ENCODE measurements at regions not wholly inside any gene's neighbourhood (a gene's known extent, or its start where the extent isn't known, plus 50 kb on each side); places are given as distances from the start of the nearest gene placed in this dataset.
"Not testable (repeated sequence)": the region's sequence is repeated elsewhere in the genome, so short reads cannot be mapped to it uniquely, and the experiment has no call there.

DNA sequence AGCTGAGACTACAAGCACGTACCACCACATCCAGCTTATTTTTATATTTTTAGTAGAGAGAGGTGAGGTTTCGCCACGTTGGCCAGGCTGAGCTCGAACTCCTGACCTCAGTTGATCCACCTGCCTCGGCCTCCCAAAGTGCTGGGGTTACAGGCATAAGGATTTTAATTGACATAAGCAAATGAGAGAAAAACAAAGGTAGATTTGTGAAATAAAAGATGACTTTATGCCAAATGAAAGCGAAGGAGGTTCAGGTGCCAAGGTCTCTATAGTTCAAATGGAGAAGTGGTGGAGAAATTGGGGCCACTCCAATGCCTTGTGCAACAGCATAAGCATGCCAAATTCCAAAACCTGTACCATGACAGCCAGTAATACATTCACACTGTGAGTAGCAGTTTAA, 180.6 kb downstream of the MREG start:
- DNase-seq (ENCODE audit: low spot score), result no peak

DNA sequence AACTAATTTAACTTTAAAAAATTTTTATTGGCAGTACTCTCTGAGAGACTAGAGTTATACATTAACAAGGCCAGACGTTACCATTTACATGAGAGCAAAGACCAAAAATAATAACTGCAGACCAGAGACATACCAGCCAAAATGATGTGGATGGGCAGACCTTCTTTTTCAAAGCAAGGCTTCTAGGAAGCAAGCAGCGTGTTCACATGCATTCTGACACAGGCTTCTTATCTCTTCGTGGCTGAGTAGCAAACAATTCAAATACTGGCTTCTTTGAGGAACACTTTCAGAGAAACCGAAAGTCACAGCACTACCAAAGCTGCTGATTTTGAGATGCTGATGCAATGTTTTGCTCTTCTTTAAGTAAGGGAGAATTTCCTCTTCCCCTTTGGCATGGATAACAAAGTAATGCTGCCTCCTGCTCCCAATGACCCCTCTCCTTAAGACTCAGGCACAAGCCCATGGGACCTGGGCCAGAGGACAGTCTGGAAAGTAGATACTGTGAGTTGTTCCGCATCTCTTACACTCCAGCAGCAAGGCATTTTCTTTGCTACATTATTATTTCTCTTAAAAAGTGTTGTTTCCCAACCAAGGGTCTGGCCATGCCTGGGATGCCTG, 181.9 kb downstream of the MREG start:
- DNase-seq (ENCODE audit: low spot score), result no peak

DNA sequence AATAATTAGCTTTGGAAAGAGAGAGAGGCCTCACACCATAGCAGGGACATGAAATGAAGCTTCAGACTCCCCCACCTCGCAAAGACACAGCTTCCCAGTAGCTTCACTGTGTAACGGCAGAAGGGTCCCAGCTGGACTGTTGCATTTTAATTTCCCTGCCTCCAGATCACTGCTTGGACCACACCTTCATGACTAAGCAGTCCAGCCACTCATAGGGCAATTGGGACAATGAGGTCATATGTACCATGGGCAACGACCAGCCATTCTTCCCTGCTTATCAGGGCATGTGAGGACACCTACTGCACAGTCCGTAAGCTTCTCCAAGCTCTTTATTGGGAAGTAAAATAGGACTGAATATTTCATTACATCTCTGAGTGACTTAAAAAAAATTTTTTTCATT, 183.0 kb downstream of the MREG start:
- no peak for DNase-seq (ENCODE audit: low spot score)

GRCh38 chr2:215829261-215829660, 184.1 kb downstream of the MREG start:
- no peak for DNase-seq (ENCODE audit: low spot score)

GRCh38 chr2:215828528-215829184, 184.7 kb downstream of the MREG start:
- DNase-seq (ENCODE audit: low spot score), result peak; percentile 71

- DNase-seq (ENCODE audit: low spot score), result peak; percentile 36
Measured at GRCh38 chr2:215826838-215827441, 186.4 kb downstream of the MREG start.

GRCh38 chr2:215826376-215826775, 187.0 kb downstream of the MREG start:
- no peak for DNase-seq (ENCODE audit: low spot score)

- no peak for DNase-seq (ENCODE audit: low spot score)
Measured at GRCh38 chr2:215825707-215826106, 187.6 kb downstream of the MREG start.

DNA sequence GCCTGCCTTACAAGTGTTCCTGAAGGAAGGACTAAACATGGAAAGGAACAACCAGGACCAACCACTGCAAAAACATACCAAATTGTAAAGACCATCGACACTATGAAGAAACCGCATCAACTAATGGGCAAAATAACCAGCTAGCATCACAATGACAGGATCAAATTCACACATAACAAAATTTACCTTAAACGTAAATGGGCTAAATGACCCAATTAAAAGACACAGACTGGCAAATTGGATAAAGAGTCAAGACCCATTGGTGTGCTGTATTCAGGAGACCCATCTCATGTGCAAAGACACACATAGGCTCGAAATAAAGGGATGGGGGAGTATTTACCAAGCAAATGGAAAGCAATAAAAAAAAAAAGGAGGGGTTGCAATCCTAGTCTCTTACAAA, 192.1 kb downstream of the MREG start:
- not testable (repeated sequence) for DNase-seq (ENCODE audit: low spot score)

DNA sequence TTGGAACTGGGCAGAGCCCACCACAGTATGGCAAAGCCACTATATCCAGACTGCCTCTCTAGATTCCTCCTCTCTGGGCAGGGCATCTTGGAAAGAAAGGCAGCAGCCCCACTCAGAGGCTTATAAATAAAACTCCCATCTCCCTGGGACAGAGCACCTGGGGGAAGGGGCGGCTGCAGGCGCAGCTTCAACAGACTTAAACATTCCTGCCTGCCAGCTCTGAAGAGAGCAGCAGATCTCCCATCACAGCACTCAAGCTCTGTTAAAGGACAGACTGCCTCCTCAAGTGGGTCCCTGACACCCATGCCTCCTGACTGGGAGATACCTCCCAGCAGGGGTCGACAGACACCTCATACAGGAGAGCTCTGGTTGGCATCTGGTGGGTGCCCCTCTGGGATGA, 193.6 kb downstream of the MREG start:
- DNase-seq (ENCODE audit: low spot score), result not testable (repeated sequence)

- no peak for DNase-seq (ENCODE audit: low spot score)
Measured at GRCh38 chr2:215817046-215817445, 196.3 kb downstream of the MREG start.

DNA sequence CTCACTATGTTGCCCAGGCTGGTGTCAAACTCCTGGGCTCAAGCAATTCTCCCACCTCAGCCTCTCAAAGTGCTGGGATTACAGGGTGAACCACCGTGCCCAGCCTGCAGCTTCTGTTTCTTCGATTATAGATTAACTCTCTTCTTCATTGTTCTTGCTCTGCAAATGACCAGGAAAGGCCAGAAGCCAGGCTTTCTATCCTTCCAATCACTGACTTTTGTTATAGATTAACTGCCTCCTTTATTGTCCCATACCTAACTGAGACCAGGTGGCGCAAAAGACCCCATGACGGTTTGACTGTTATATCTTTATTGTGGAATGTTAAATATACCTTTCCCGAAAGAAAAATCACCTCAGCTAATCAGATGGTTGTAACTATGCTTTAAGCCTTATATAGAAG, 196.9 kb downstream of the MREG start:
- no peak for DNase-seq (ENCODE audit: low spot score)

DNA sequence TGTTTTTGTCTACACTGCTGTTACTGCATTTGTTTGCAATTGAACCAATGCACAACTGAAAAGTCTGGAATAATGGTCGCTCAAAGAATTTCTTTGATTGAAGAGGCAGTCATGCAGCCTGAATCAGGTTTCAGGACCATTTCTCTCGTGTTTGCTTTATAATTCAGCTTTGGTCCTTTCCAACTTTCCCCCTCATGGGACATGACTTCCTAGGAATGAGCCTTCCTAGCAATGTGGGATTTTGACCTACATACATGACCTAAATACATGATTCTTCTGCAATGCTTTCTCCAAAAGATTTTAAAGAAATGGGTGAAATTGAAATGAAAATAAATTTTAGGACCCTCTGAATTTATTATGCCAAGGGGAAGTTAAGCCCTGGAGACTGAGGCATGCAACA, 197.4 kb downstream of the MREG start:
- DNase-seq (ENCODE audit: low spot score), result no peak

DNA sequence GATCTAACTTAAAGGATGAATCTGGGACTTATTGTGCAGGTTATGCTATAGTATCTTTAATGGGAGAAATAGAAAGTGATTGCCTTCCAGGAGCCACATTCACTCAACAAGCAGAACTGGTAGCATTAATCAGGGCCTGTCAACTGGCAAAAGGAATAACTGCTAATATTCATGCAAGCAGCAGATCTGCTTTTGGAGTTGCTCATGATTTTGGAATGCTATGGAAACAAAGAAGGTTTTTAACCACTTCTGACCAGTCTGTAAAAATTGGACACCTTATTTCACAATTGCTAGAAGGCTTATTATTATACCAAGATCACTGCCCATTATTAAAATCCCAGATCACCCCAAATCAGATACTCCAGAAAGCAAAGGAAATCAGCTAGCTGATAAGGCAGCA, 200.4 kb downstream of the MREG start:
- DNase-seq (ENCODE audit: low spot score), result no peak

- no peak for DNase-seq (ENCODE audit: low spot score)
Measured at GRCh38 chr2:215811409-215812345, 201.7 kb downstream of the MREG start.

DNA sequence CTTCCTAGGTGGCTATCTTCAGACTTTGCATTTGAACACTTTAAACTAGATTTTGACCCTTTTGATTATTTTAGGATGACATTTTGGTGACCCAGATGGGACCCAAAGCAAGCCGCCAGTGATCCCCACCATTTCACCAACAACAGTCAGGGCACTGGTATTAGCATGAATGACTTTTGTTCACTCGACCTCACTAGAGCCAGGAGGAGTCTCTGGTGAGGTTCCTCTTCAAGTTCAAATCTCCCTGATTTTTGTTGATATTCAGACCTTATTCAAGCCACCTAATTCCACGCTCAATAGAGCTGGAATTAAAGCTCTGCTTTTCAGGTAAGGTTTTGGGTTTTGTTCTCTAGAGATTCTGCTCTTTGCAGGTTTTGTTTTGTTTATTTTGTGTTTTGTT, 202.3 kb downstream of the MREG start:
- no peak for DNase-seq (ENCODE audit: low spot score)

- no peak for DNase-seq (ENCODE audit: low spot score)
Measured at GRCh38 chr2:215808996-215809395, 204.4 kb downstream of the MREG start.

DNA sequence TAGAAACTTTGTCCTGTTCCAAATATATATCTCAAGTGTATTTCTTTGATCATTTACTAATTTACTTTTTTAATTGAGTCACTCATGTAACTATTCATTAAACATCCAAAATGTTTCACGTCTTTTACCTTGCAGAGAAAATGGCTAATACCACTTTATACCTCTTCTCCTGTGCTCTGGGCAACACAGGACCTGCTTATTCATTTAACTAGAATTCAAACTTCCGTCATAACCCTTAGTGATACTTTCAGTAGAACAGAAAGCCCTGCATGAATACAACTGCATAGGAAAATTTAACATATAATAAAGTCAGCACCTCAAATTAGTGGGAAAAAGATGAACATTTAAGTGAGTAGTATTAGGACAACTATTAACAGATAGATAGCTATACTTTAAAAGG, 205.2 kb downstream of the MREG start:
- DNase-seq (ENCODE audit: low spot score), result no peak

DNA sequence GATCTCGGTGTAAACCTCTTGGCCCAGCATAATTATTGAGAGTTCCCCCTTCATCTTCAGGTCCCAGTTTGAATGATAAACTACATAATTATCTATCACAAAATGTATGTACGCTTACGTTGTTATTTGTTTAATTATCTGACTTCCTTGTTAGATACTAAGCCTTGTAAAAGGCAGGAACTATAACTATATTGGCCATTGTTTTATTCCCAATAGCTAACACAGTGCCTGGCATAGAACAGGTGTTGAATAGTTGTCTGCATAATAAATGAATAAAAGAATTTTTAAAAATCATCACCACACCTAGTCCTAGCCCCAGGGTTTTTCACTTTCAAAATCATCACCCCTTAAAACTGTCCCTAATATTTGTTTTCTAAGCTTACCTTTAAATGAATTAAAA, 207.9 kb downstream of the MREG start:
- no peak for DNase-seq (ENCODE audit: low spot score)

- no peak for DNase-seq (ENCODE audit: low spot score)
Measured at GRCh38 chr2:215803150-215803549, 210.2 kb downstream of the MREG start.

GRCh38 chr2:215799194-215799593, 214.2 kb downstream of the MREG start:
- DNase-seq (ENCODE audit: low spot score), result no peak

DNA sequence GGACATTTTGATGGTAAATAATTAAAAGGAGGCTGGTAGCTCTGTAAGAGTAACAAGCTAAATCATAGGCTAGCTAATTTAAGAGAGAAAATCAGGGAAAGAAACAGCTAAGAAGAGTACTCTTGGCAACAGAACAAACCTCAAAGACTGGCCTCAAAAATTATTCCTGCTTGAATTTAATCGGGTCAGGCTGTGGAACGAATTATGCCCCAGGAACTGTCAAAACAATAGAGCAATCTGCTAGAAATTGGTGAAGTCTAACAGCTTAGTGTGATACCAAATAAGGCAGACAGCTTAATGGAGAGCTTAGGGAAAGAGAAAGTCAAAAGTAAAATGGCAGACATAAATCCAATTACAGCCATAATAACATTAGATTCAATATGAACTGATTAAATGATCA, 215.7 kb downstream of the MREG start:
- peak; percentile 26 for DNase-seq (ENCODE audit: low spot score)

All from SK-N-DZ (cell line).